ENCODE measurements at regions not wholly inside any gene's neighbourhood (a gene's known extent, or its start where the extent isn't known, plus 50 kb on each side); places are given as distances from the start of the nearest gene placed in this dataset.

- TF ChIP-seq CTCF (IDR thresholded peaks at IDR 0.05) (no peak), POLR2A (IDR thresholded peaks at IDR 0.05) (no peak)
- WGBS, 2 donors = 83 to 84% methylated on average over 3 of the region's 3 CpGs
- intact Hi-C loops (cut with DNase I; ENCODE audit: low total_unique reads) = no loop called here
- DNase-seq (ENCODE audit: low spot score in 2 of 2) = no peak
- no peak overlapping the region for H3K4me3 ChIP-seq (ENCODE audit: low read depth, poor library complexity, severe bottlenecking)
These were observed 54.2 kb upstream of the HSPA9 start for GRCh38 chr5:138629392-138629791.

- no peak for DNase-seq (ENCODE audit: low spot score in 2 of 2)
- TF ChIP-seq CTCF (IDR thresholded peaks at IDR 0.05) (no peak), POLR2A (IDR thresholded peaks at IDR 0.05) (no peak)
- no peak overlapping the region for H3K4me3 ChIP-seq (ENCODE audit: low read depth, poor library complexity, severe bottlenecking)
- 81 to 89% methylated on average over 5 of the region's 5 CpGs for WGBS, 2 donors
- intact Hi-C loops (cut with DNase I; ENCODE audit: low total_unique reads) = no loop called here
These were observed 51.2 kb upstream of the HSPA9 start for GRCh38 chr5:138626333-138626944.

DNA sequence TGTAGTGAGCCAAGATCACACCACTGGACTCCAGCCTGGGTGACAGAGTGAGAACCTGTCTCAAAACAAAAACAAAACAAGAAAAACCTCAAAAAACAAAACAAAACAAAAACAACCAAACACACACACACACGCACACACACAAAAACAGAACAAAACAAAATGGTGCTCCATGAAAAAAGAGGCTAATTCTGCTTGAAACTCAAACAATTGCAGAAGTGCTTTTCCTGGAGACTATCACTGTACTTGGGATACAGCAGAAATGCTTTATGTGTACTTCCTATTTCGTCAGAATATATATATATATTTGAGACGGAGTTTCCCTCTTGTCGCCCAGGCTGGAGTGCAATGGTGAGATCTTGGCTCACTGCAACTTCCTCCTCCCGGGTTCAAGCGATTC lies 49.9 kb upstream of the HSPA9 start:
- 89 to 92% methylated on average over 6 of the region's 6 CpGs for WGBS, 2 donors
- intact Hi-C loops (cut with DNase I; ENCODE audit: low total_unique reads) = no loop called here
- no peak overlapping the region for H3K4me3 ChIP-seq (ENCODE audit: low read depth, poor library complexity, severe bottlenecking)
- TF ChIP-seq CTCF (IDR thresholded peaks at IDR 0.05) (no peak), POLR2A (IDR thresholded peaks at IDR 0.05) (no peak)
- no peak for DNase-seq (ENCODE audit: low spot score in 2 of 2)

All from lower leg skin (tissue), 4 donors.